GM12878 (cell line): ENCODE measurements at regions not wholly inside any gene's neighbourhood (a gene's known extent, or its start where the extent isn't known, plus 50 kb on each side); places are given as distances from the start of the nearest gene placed in this dataset.

Source experiments
- ATAC-seq: fragments of 200-7000 bp; cut with Tn5 transposase; 3 replicates; pipeline ENCODE4 v1.9.1; 2020; ENCODE audit warnings: mild to moderate bottlenecking, moderate library complexity
- BruUV-seq: library from RNA; stranded (reverse); fragments of 400-500 nt; replicated peaks from 2 replicates; lab custom pipeline; 2021; lab: Mats Ljungman, UMichigan
- CTCF ChIA-PET: fragments of 300-600 bp; sonication (Branson Sonifier 250); formaldehyde crosslinking; extraction: SDS; loops from one replicate; lab custom pipeline; 2021; ENCODE audit warnings: inconsistent platforms; lab: Yijun Ruan, JAX
- POLR2A ChIA-PET: fragments of 350-600 bp; formaldehyde crosslinking; extraction: SDS; loops from one replicate; lab custom pipeline; 2021; ENCODE audit warnings: inconsistent platforms; lab: Charles Lee
- RAD21 ChIA-PET: fragments of 300-600 bp; sonication (Branson Sonifier 250); formaldehyde crosslinking; loops from one replicate; lab custom pipeline; 2023; ENCODE audit warnings: antibody characterized with exemption; ENCODE audit not compliant: unreplicated experiment; lab: Charles Lee
- SMC1A ChIA-PET: fragments of 300-600 bp; sonication (Branson Sonifier 250); formaldehyde crosslinking; loops from one replicate; lab custom pipeline; 2023; ENCODE audit not compliant: unreplicated experiment, uncharacterized antibody; lab: Charles Lee
- DNase-seq: peaks from one replicate; pipeline ENCODE4 v3.0.0-alpha.2; 2011; ENCODE audit warnings: low read depth, low spot score
- FAIRE-seq: peaks from 3 replicates; lab custom pipeline; 2011; peaks lifted over from hg19 to GRCh38; lab: Jason Lieb, UNC
- H2AFZ ChIP-seq: 2 replicates; pipeline ENCODE4 v1.6.0; 2011; ENCODE audit warnings: low read depth, low read length, control low read depth; ENCODE audit not compliant: control insufficient read depth
- H3K27ac ChIP-seq: 2 replicates; pipeline ENCODE4 v1.5.1; 2011; ENCODE audit warnings: control low read depth; ENCODE audit not compliant: control insufficient read depth, insufficient read depth
- H3K27me3 ChIP-seq, 2 experiments: replicated peaks in 1 of 2; 2 replicates each; pipeline versions ENCODE4 v1.6.0 to v1.6.1; 2011; ENCODE audit warnings: low read length in 1 of 2; ENCODE audit not compliant: control insufficient read depth in 2 of 2, insufficient read depth in 2 of 2
- H3K36me3 ChIP-seq, 2 experiments: 2 replicates each; pipeline ENCODE4 v1.5.1; 2011; ENCODE audit warnings: low read length in 1 of 2; ENCODE audit not compliant: control insufficient read depth in 2 of 2, insufficient read depth in 2 of 2
- H3K4me1 ChIP-seq: 2 replicates; pipeline ENCODE4 v1.6.1; 2011; ENCODE audit warnings: mild to moderate bottlenecking, low read length, moderate library complexity, mixed read lengths; ENCODE audit not compliant: control insufficient read depth, insufficient read depth
- H3K4me2 ChIP-seq: 2 replicates; pipeline ENCODE4 v1.6.0; 2011; ENCODE audit warnings: control low read depth; ENCODE audit not compliant: control insufficient read depth, insufficient read depth
- H3K4me3 ChIP-seq: fragments of 200-600 bp; sonication (generic); 2 replicates; pipeline ENCODE4 v1.5.1; 2016
- H3K79me2 ChIP-seq: 2 replicates; pipeline ENCODE4 v1.6.0; 2011; ENCODE audit warnings: low read length; ENCODE audit not compliant: control insufficient read depth, insufficient read depth
- H3K9ac ChIP-seq: 2 replicates; pipeline ENCODE4 v1.8.0; 2011; ENCODE audit warnings: low read length, control low read depth, mixed read lengths; ENCODE audit not compliant: control insufficient read depth, insufficient read depth
- H3K9me3 ChIP-seq: replicated peaks from 3 replicates; pipeline ENCODE4 v1.5.1; 2011; ENCODE audit warnings: mild to moderate bottlenecking, low read length; ENCODE audit not compliant: control insufficient read depth, insufficient read depth
- H4K20me1 ChIP-seq: 2 replicates; pipeline ENCODE4 v1.6.0; 2011; ENCODE audit not compliant: control insufficient read depth, insufficient read depth
- BHLHE40 ChIP-seq, 2 experiments: fragments of 450-650 bp in 1 of 2; IDR thresholded peaks; 2 replicates each; pipeline ENCODE4 v1.6.1; 2011 to 2017; ENCODE audit warnings: low read depth in 2 of 2, borderline replicate concordance in 1 of 2, improper control_type of control experiment in 1 of 2, low read length in 1 of 2, mild to moderate bottlenecking in 1 of 2
- HDAC6 ChIP-seq: fragments of 200-600 bp; sonication (generic); IDR thresholded peaks from one replicate; pipeline ENCODE4 v1.8.0; 2017; ENCODE audit warnings: antibody characterized with exemption; ENCODE audit not compliant: unreplicated experiment
- KAT2A ChIP-seq: conservative IDR thresholded peaks from 2 replicates; pipeline ENCODE4 v1.6.1; 2011; ENCODE audit warnings: low read depth, low read length; ENCODE audit not compliant: control insufficient read depth
- LARP7 ChIP-seq: fragments of 450-650 bp; IDR thresholded peaks from 2 replicates; pipeline ENCODE4 v1.6.1; 2017; ENCODE audit warnings: mild to moderate bottlenecking
- NFIC ChIP-seq: IDR thresholded peaks from 2 replicates; pipeline ENCODE4 v1.6.1; 2012; ENCODE audit warnings: low read depth, mild to moderate bottlenecking, inconsistent platforms, low read length, moderate library complexity
- RB1 ChIP-seq: fragments of 450-650 bp; formaldehyde crosslinking; IDR thresholded peaks from 2 replicates; pipeline ENCODE4 v1.6.1; 2017; ENCODE audit warnings: mild to moderate bottlenecking, borderline replicate concordance
- SP1 ChIP-seq: IDR thresholded peaks from one replicate; pipeline ENCODE4 v1.6.1; 2011; ENCODE audit warnings: low read depth, low read length
- WGBS: methylation state at CpG from one replicate; pipeline ENCODE4 v1.1.6; 2016; ENCODE audit warnings: low lambda C conversion rate; ENCODE audit not compliant: insufficient replicate concordance, insufficient coverage; ENCODE audit errors: missing lambda C conversion rate; 5-methylcytosine and 5-hydroxymethylcytosine counted together
- in situ Hi-C: fragments of 300-500 bp; cut with MboI; formaldehyde crosslinking; loops from 9 replicates; pipeline ENCODE4 v1.14.3; 2018; ENCODE audit warnings: mixed read lengths
- intact Hi-C: fragments of 100-400 bp; cut with micrococcal nuclease; formaldehyde crosslinking; loops from one replicate; pipeline ENCODE4 v1.14.2; 2022; ENCODE audit not compliant: unreplicated experiment
- TF ChIP-seq, protein P1 (sequence below): fragments of 450-650 bp; IDR thresholded peaks from 2 replicates; pipeline ENCODE4 v1.6.1; 2017; ENCODE audit warnings: low read depth, mild to moderate bottlenecking, moderate library complexity
- TF ChIP-seq, protein P2 (sequence below): fragments of 450-650 bp; IDR thresholded peaks from 2 replicates; pipeline ENCODE4 v1.6.1; 2017; ENCODE audit warnings: antibody characterized with exemption, mild to moderate bottlenecking, moderate library complexity
- TF ChIP-seq, protein P3 (sequence below): fragments of 450-650 bp; conservative IDR thresholded peaks from 2 replicates; pipeline ENCODE4 v1.6.1; 2017; ENCODE audit warnings: mild to moderate bottlenecking, moderate library complexity
- TF ChIP-seq, protein P4 (sequence below): fragments of 450-650 bp; formaldehyde crosslinking; IDR thresholded peaks from 2 replicates; pipeline ENCODE4 v1.4.0; 2020; ENCODE audit warnings: mild to moderate bottlenecking, moderate library complexity
- TF ChIP-seq, protein P5 (sequence below): fragments of 450-650 bp; IDR thresholded peaks from 2 replicates; pipeline ENCODE4 v1.6.1; 2017; ENCODE audit warnings: mild to moderate bottlenecking, low read depth, inconsistent platforms; ENCODE audit not compliant: poor library complexity, severe bottlenecking

DNA sequence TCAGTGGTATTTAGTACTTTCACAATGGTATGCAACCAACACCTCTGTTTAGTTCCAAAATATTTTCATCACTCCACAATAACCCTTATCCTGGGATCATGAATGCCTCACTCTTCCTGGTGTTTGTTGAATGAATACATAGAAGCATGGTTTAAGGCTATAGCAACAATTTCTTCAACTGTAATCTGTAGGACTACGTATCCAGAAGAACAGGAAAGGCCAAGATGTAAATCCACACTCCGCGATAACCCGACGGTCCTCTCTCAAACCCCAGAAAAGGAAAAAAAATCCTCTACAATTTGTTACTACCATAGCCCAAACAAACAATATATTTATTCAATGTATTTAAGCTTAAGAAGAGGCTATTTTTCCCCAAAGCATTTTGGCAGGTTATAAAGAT is 141.4 kb upstream of the SALL4 start:
- no peaks in the 10 kb centered on the region for H4K20me1 ChIP-seq
- H3K4me3 ChIP-seq, result no peak overlapping the region
- TF ChIP-seq SP1 (no peak), NFIC (no peak), KAT2A (no peak), HDAC6 (no peak), RB1 (no peak), LARP7 (no peak), BHLHE40 (IDR thresholded peaks at IDR 0.05; ENCODE audit: borderline replicate concordance in 1 of 2, low read depth in 2 of 2, low read length in 1 of 2) (no peak)
- TF ChIP-seq, protein P1, sequence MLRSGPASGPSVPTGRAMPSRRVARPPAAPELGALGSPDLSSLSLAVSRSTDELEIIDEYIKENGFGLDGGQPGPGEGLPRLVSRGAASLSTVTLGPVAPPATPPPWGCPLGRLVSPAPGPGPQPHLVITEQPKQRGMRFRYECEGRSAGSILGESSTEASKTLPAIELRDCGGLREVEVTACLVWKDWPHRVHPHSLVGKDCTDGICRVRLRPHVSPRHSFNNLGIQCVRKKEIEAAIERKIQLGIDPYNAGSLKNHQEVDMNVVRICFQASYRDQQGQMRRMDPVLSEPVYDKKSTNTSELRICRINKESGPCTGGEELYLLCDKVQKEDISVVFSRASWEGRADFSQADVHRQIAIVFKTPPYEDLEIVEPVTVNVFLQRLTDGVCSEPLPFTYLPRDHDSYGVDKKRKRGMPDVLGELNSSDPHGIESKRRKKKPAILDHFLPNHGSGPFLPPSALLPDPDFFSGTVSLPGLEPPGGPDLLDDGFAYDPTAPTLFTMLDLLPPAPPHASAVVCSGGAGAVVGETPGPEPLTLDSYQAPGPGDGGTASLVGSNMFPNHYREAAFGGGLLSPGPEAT, result no peak
- TF ChIP-seq, protein P2, sequence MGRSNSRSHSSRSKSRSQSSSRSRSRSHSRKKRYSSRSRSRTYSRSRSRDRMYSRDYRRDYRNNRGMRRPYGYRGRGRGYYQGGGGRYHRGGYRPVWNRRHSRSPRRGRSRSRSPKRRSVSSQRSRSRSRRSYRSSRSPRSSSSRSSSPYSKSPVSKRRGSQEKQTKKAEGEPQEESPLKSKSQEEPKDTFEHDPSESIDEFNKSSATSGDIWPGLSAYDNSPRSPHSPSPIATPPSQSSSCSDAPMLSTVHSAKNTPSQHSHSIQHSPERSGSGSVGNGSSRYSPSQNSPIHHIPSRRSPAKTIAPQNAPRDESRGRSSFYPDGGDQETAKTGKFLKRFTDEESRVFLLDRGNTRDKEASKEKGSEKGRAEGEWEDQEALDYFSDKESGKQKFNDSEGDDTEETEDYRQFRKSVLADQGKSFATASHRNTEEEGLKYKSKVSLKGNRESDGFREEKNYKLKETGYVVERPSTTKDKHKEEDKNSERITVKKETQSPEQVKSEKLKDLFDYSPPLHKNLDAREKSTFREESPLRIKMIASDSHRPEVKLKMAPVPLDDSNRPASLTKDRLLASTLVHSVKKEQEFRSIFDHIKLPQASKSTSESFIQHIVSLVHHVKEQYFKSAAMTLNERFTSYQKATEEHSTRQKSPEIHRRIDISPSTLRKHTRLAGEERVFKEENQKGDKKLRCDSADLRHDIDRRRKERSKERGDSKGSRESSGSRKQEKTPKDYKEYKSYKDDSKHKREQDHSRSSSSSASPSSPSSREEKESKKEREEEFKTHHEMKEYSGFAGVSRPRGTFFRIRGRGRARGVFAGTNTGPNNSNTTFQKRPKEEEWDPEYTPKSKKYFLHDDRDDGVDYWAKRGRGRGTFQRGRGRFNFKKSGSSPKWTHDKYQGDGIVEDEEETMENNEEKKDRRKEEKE, result no peak
- TF ChIP-seq, protein P3, sequence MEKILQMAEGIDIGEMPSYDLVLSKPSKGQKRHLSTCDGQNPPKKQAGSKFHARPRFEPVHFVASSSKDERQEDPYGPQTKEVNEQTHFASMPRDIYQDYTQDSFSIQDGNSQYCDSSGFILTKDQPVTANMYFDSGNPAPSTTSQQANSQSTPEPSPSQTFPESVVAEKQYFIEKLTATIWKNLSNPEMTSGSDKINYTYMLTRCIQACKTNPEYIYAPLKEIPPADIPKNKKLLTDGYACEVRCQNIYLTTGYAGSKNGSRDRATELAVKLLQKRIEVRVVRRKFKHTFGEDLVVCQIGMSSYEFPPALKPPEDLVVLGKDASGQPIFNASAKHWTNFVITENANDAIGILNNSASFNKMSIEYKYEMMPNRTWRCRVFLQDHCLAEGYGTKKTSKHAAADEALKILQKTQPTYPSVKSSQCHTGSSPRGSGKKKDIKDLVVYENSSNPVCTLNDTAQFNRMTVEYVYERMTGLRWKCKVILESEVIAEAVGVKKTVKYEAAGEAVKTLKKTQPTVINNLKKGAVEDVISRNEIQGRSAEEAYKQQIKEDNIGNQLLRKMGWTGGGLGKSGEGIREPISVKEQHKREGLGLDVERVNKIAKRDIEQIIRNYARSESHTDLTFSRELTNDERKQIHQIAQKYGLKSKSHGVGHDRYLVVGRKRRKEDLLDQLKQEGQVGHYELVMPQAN, result no peak
- TF ChIP-seq, protein P4, sequence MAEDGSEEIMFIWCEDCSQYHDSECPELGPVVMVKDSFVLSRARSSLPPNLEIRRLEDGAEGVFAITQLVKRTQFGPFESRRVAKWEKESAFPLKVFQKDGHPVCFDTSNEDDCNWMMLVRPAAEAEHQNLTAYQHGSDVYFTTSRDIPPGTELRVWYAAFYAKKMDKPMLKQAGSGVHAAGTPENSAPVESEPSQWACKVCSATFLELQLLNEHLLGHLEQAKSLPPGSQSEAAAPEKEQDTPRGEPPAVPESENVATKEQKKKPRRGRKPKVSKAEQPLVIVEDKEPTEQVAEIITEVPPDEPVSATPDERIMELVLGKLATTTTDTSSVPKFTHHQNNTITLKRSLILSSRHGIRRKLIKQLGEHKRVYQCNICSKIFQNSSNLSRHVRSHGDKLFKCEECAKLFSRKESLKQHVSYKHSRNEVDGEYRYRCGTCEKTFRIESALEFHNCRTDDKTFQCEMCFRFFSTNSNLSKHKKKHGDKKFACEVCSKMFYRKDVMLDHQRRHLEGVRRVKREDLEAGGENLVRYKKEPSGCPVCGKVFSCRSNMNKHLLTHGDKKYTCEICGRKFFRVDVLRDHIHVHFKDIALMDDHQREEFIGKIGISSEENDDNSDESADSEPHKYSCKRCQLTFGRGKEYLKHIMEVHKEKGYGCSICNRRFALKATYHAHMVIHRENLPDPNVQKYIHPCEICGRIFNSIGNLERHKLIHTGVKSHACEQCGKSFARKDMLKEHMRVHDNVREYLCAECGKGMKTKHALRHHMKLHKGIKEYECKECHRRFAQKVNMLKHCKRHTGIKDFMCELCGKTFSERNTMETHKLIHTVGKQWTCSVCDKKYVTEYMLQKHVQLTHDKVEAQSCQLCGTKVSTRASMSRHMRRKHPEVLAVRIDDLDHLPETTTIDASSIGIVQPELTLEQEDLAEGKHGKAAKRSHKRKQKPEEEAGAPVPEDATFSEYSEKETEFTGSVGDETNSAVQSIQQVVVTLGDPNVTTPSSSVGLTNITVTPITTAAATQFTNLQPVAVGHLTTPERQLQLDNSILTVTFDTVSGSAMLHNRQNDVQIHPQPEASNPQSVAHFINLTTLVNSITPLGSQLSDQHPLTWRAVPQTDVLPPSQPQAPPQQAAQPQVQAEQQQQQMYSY, result no peak
- TF ChIP-seq, protein P5, sequence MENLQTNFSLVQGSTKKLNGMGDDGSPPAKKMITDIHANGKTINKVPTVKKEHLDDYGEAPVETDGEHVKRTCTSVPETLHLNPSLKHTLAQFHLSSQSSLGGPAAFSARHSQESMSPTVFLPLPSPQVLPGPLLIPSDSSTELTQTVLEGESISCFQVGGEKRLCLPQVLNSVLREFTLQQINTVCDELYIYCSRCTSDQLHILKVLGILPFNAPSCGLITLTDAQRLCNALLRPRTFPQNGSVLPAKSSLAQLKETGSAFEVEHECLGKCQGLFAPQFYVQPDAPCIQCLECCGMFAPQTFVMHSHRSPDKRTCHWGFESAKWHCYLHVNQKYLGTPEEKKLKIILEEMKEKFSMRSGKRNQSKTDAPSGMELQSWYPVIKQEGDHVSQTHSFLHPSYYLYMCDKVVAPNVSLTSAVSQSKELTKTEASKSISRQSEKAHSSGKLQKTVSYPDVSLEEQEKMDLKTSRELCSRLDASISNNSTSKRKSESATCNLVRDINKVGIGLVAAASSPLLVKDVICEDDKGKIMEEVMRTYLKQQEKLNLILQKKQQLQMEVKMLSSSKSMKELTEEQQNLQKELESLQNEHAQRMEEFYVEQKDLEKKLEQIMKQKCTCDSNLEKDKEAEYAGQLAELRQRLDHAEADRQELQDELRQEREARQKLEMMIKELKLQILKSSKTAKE, result no peak
- ChIA-PET RAD21 (no interaction called here), CTCF (no interaction called here), SMC1A (no interaction called here), POLR2A (no interaction called here)
- no peaks in the 10 kb centered on the region for H3K9me3 ChIP-seq
- H3K4me1 ChIP-seq, result no peaks in the 10 kb centered on the region
- intact Hi-C loops, result no loop called here
- no peak for FAIRE-seq
- in situ Hi-C loops, result no loop called here
- no peak overlapping the region for H3K27ac ChIP-seq
- no peaks in the 10 kb centered on the region for H3K79me2 ChIP-seq
- no peak for ATAC-seq
- H3K27me3 ChIP-seq, result no peaks in the 10 kb centered on the region
- 76% methylated on average over 5 of the region's 5 CpGs for WGBS
- no peaks in the 10 kb centered on the region for H3K36me3 ChIP-seq
- H3K9ac ChIP-seq, result no peak overlapping the region
- H3K4me2 ChIP-seq, result no peak overlapping the region
- no peak overlapping the region for H2AFZ ChIP-seq
- no peak for DNase-seq
- no TSS peak for BruUV-seq
